Activated B cell treated with CpG ODN at 0.5 μM for 24 hours (primary cell): ENCODE measurements at regions not wholly inside any gene's neighbourhood (a gene's known extent, or its start where the extent isn't known, plus 50 kb on each side); places are given as distances from the start of the nearest gene placed in this dataset.

Source experiments
- ATAC-seq: fragments of 200-7000 bp; cut with Tn5 transposase; one replicate; pipeline ENCODE4 v1.10.0; 2021; ENCODE audit warnings: low read depth, mild to moderate bottlenecking, moderate library complexity
- CTCF ChIA-PET: fragments of 350-600 bp; sonication (Branson Sonifier 250); formaldehyde crosslinking; loops from one replicate; lab custom pipeline; 2021; ENCODE audit warnings: antibody characterized with exemption; lab: Charles Lee
- POLR2A ChIA-PET: fragments of 350-600 bp; sonication (Branson Sonifier 250); formaldehyde crosslinking; loops from one replicate; lab custom pipeline; 2021; ENCODE audit warnings: antibody characterized with exemption; lab: Charles Lee
- DNase-seq: peaks from one replicate; pipeline ENCODE4 v3.0.0; 2022
- H3K27ac Mint-ChIP-seq: one replicate; pipeline ENCODE4 v1.8.0; 2020; ENCODE audit warnings: mixed read lengths
- H3K27me3 Mint-ChIP-seq: one replicate; pipeline ENCODE4 v1.8.0; 2021; ENCODE audit warnings: mixed read lengths
- H3K36me3 Mint-ChIP-seq: one replicate; pipeline ENCODE4 v1.8.0; 2021; ENCODE audit warnings: low read depth, mixed read lengths
- H3K4me1 Mint-ChIP-seq: one replicate; pipeline ENCODE4 v1.8.0; 2021; ENCODE audit warnings: mixed read lengths
- H3K4me3 Mint-ChIP-seq: one replicate; pipeline ENCODE4 v1.8.0; 2020; ENCODE audit warnings: mild to moderate bottlenecking, mixed read lengths
- H3K9me3 Mint-ChIP-seq: one replicate; pipeline ENCODE4 v1.8.0; 2020; ENCODE audit warnings: mixed read lengths
- CTCF ChIP-seq: fragments of 200-600 bp; IDR thresholded peaks from one replicate; pipeline ENCODE4 v1.8.0; 2022; ENCODE audit warnings: antibody characterized with exemption, mild to moderate bottlenecking
- intact Hi-C: fragments of 100-400 bp; cut with micrococcal nuclease; formaldehyde crosslinking; loops from one replicate; pipeline ENCODE4 v1.15.1; 2024

GRCh38 chr22:49567899-49568750 is 259.5 kb downstream of the BRD1 start:
- Mint-ChIP-seq H3K9me3 (no peaks in the 10 kb centered on the region), H3K4me3 (no peak overlapping the region), H3K27ac (no peak overlapping the region), H3K4me1 (no peaks in the 10 kb centered on the region), H3K36me3 (peaks cover 5% of the 10 kb centered on the region), H3K27me3 (no peaks in the 10 kb centered on the region)
- POLR2A ChIA-PET: no interaction called here
- CTCF ChIA-PET: no interaction called here
- no peak for TF ChIP-seq CTCF
- DNase-seq (no peak), ATAC-seq (no peak)
- intact Hi-C loops: no loop called here

- ChIA-PET CTCF (no interaction called here), POLR2A (no interaction called here)
- TF ChIP-seq CTCF: no peak
- ATAC-seq: no peak
- H3K27ac Mint-ChIP-seq: no peak overlapping the region
- no peaks in the 10 kb centered on the region for H3K27me3 Mint-ChIP-seq
- no peaks in the 10 kb centered on the region for H3K4me1 Mint-ChIP-seq
- intact Hi-C loops: no loop called here
- no peak for DNase-seq
- no peak overlapping the region for H3K4me3 Mint-ChIP-seq
- H3K36me3 Mint-ChIP-seq: peaks cover 3% of the 10 kb centered on the region
- no peaks in the 10 kb centered on the region for H3K9me3 Mint-ChIP-seq
Observed at GRCh38 chr22:49566693-49567092, 261.0 kb downstream of the BRD1 start.

- H3K4me3 Mint-ChIP-seq: no peak overlapping the region
- CTCF ChIA-PET: no interaction called here
Observed at GRCh38 chr22:49566141-49566541, 261.5 kb downstream of the BRD1 start.

GRCh38 chr22:49565516-49565855 is 262.2 kb downstream of the BRD1 start:
- DNase-seq (no peak), ATAC-seq (no peak)
- H3K4me3 Mint-ChIP-seq: no peak overlapping the region
- no peaks in the 10 kb centered on the region for H3K4me1 Mint-ChIP-seq
- POLR2A ChIA-PET: no interaction called here
- H3K36me3 Mint-ChIP-seq: peaks cover 3% of the 10 kb centered on the region
- intact Hi-C loops: no loop called here
- H3K27me3 Mint-ChIP-seq: no peaks in the 10 kb centered on the region
- no peak overlapping the region for H3K27ac Mint-ChIP-seq
- no peak for TF ChIP-seq CTCF
- CTCF ChIA-PET: no interaction called here
- no peaks in the 10 kb centered on the region for H3K9me3 Mint-ChIP-seq

More at GRCh38 chr22:49566141-49566541, 261.5 kb downstream of the BRD1 start:
- POLR2A ChIA-PET: no interaction called here
- TF ChIP-seq CTCF: no peak
- Mint-ChIP-seq H3K9me3 (no peaks in the 10 kb centered on the region), H3K27me3 (no peaks in the 10 kb centered on the region), H3K27ac (no peak overlapping the region), H3K4me1 (no peaks in the 10 kb centered on the region), H3K36me3 (peaks cover 3% of the 10 kb centered on the region)
- ATAC-seq (no peak), DNase-seq (no peak)
- intact Hi-C loops: no loop called here

- no peak for ATAC-seq
- H3K36me3 Mint-ChIP-seq: peaks cover 3% of the 10 kb centered on the region
- H3K27me3 Mint-ChIP-seq: no peaks in the 10 kb centered on the region
- intact Hi-C loops: no loop called here
- CTCF ChIA-PET: no interaction called here
- TF ChIP-seq CTCF: no peak
- no peaks in the 10 kb centered on the region for H3K4me1 Mint-ChIP-seq
- no peak overlapping the region for H3K4me3 Mint-ChIP-seq
- H3K27ac Mint-ChIP-seq: no peak overlapping the region
- no peaks in the 10 kb centered on the region for H3K9me3 Mint-ChIP-seq
- DNase-seq: no peak
- POLR2A ChIA-PET: no interaction called here
Observed at GRCh38 chr22:49564666-49565515, 262.8 kb downstream of the BRD1 start.
